ENCODE measurements at regions not wholly inside any gene's neighbourhood (a gene's known extent, or its start where the extent isn't known, plus 50 kb on each side); places are given as distances from the start of the nearest gene placed in this dataset.

DNA sequence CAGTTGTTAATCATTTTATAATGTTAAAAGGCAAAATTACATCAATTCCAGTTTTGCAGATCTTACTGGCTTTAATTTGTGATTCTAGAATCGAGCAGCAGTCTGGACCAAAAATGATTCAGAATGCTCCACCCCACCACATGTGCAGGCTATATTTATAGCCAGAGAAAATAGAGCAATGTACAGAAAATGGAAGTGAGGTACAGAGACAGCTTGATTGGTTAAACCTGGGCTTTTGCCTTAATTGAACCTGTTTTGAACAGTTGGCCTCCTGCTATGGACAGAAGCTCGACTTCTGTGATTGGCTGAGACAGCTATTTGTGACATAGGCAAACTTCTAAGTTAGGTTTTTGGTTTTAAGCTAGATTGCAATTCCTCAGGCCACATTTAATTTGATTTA, 607.4 kb upstream of the MIR17HG start:
- TF ChIP-seq, protein P1, sequence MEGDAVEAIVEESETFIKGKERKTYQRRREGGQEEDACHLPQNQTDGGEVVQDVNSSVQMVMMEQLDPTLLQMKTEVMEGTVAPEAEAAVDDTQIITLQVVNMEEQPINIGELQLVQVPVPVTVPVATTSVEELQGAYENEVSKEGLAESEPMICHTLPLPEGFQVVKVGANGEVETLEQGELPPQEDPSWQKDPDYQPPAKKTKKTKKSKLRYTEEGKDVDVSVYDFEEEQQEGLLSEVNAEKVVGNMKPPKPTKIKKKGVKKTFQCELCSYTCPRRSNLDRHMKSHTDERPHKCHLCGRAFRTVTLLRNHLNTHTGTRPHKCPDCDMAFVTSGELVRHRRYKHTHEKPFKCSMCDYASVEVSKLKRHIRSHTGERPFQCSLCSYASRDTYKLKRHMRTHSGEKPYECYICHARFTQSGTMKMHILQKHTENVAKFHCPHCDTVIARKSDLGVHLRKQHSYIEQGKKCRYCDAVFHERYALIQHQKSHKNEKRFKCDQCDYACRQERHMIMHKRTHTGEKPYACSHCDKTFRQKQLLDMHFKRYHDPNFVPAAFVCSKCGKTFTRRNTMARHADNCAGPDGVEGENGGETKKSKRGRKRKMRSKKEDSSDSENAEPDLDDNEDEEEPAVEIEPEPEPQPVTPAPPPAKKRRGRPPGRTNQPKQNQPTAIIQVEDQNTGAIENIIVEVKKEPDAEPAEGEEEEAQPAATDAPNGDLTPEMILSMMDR (IDR thresholded peaks at IDR 0.05; ENCODE audit: insufficient read depth, low read length) = no peak
- TF ChIP-seq GABPA (IDR thresholded peaks at IDR 0.05; ENCODE audit: low read depth) (no peak), POLR2AphosphoS5 (IDR thresholded peaks at IDR 0.05; ENCODE audit: low read depth) (no peak), SPI1 (IDR thresholded peaks at IDR 0.05; ENCODE audit: borderline replicate concordance, low read depth) (no peak)
- TF ChIP-seq, protein P2, sequence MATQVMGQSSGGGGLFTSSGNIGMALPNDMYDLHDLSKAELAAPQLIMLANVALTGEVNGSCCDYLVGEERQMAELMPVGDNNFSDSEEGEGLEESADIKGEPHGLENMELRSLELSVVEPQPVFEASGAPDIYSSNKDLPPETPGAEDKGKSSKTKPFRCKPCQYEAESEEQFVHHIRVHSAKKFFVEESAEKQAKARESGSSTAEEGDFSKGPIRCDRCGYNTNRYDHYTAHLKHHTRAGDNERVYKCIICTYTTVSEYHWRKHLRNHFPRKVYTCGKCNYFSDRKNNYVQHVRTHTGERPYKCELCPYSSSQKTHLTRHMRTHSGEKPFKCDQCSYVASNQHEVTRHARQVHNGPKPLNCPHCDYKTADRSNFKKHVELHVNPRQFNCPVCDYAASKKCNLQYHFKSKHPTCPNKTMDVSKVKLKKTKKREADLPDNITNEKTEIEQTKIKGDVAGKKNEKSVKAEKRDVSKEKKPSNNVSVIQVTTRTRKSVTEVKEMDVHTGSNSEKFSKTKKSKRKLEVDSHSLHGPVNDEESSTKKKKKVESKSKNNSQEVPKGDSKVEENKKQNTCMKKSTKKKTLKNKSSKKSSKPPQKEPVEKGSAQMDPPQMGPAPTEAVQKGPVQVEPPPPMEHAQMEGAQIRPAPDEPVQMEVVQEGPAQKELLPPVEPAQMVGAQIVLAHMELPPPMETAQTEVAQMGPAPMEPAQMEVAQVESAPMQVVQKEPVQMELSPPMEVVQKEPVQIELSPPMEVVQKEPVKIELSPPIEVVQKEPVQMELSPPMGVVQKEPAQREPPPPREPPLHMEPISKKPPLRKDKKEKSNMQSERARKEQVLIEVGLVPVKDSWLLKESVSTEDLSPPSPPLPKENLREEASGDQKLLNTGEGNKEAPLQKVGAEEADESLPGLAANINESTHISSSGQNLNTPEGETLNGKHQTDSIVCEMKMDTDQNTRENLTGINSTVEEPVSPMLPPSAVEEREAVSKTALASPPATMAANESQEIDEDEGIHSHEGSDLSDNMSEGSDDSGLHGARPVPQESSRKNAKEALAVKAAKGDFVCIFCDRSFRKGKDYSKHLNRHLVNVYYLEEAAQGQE (IDR thresholded peaks at IDR 0.05; ENCODE audit: insufficient replicate concordance, low read depth) = no peak
